ENCODE measurements at regions not wholly inside any gene's neighbourhood (a gene's known extent, or its start where the extent isn't known, plus 50 kb on each side); places are given as distances from the start of the nearest gene placed in this dataset.
A peak's percentile ranks its signal among the peaks of the same experiment; 100 is the strongest.

- DNase-seq: no peak
Measured at GRCh38 chr2:228654707-228655106, 473.2 kb upstream of the SPHKAP start.

DNA sequence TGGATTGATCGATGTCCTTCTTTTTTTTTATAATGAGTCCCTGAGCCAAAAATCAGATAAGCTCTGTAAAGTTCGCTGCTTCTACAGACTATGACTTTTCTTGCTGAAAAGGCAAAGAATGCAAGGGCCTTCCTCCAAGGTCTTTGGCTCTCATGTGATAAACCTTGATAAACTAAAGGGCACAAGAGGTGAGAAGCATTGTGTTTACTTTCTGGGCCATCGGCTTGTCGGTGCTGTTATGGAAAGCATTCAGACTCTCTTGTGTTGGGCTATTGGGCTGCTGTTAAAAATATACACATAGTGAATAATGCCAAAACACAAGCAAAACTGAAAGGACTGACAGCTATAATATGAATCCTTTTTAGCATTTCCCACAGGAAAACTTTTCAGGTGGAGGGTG lies 472.4 kb upstream of the SPHKAP start:
- no peak for DNase-seq

GRCh38 chr2:228652366-228652765 lies 470.9 kb upstream of the SPHKAP start:
- DNase-seq: peak in 1 of 3 donors; percentile 35

DNA sequence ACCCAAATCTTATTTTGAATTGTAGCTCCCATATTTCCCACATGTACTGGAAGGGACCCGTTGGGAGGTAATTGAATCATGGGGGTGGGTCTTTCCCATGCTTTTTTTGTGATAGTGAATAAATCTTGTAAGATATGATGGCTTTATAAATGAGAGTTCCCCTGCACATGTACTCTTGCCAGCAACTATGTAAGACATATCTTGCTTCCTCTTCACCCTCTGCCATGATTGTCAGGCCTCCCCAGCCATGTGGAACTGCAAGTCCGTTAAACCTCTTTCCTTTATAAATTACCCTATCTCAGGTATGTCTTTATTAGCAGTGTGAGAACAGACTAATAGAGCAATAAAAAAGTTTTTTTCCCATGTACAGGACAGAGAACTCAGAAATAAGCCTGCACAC lies 468.4 kb upstream of the SPHKAP start:
- no peak for DNase-seq

DNA sequence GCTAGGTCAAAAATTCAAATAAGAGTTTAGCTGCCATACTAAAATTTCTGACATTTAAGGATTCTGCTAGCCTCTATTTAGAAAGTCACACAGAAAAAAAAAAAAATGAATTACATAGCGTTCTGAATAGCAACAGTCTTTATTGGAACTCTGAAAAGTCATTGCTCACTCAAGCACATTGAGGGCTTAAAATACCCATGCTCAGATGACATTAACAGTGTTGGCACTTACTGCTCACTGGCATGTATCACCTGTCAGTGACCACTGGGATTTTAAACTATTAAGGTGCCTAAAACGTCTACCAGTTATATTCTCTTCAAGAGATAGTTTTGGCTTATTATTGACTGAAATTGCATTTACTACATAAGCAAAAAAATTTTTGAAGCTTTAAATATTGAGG lies 468.0 kb upstream of the SPHKAP start:
- DNase-seq: peak in 2 of 3 donors; percentile 13 to 38

DNA sequence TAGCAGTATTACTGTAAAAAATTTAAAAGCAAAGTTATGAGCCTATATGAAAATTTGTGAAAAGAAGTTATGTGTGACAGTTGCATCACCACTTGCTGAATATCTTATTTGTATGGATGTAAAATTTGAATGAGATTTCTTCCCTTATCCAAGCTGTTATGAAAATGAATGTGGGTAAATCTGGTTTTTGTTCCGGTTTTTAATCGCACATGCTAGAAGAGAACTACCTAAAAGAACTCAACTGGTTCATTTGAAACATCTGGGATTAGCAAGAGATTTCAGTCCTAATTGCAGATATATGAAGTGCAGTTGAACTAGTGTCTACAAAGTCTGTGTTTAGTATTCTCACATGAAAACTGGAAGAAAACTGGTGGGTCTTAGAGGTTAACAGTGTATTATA lies 467.1 kb upstream of the SPHKAP start:
- no peak for DNase-seq

- no peak for DNase-seq
Measured at GRCh38 chr2:228646061-228646460, 464.6 kb upstream of the SPHKAP start.

- no peak for DNase-seq
Measured at GRCh38 chr2:228644199-228644598, 462.7 kb upstream of the SPHKAP start.

DNA sequence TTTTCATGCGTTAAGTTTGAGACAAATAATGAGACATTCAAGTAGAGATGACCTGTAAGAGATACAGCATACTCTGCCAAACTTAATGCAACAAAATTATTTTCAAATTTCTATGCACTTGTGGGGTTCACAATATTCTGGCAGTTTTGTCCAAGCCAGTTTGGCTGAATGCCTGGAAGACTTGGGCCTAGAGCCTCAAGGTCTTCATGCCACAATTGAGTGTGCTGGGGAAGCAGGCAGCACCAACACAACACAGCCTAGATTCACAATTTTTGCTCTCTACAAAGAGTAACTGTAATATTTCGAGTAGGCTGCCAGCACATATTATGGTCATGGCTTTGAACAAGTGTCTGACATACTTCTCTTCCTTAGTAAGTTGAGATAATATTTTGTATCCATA lies 461.4 kb upstream of the SPHKAP start:
- no peak for DNase-seq

DNA sequence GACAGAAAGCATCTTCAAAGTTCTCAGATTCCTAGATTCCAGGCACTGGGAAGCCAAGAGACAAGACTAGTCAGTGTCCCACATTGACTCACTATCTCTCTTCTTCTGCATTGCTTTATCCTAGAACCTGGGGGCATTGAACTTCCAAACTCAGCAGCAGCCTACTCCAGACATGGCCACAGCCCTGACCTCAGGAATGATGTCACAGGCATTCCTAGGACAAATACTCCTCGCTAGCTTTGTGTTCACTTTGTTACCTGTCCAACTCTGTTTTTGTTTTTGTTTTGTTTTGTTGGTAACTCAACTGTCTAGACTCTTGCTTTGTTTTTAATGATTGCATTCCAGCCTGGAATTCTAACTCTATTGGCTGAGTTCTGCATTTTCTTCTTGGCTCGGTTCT lies 449.3 kb upstream of the SPHKAP start:
- DNase-seq: no peak

DNA sequence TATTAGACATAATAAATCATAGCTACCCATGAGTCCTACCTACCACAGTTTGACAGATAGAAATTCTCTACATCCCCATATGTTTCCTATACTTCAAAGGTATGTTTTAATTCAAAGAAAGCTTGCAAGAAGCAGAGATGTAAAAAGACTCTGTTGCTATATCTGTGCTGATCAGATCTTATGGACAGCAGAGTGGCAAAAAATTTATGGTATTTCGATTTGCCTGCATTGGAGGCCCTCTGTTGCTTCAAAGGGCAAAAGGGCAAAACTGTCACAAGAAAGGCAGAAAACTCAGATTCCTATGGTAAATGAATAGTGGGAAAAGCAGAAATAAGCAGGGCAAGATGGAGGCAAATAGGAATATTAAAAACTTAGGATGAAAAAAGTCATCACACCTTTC lies 447.8 kb upstream of the SPHKAP start:
- DNase-seq: no peak

DNA sequence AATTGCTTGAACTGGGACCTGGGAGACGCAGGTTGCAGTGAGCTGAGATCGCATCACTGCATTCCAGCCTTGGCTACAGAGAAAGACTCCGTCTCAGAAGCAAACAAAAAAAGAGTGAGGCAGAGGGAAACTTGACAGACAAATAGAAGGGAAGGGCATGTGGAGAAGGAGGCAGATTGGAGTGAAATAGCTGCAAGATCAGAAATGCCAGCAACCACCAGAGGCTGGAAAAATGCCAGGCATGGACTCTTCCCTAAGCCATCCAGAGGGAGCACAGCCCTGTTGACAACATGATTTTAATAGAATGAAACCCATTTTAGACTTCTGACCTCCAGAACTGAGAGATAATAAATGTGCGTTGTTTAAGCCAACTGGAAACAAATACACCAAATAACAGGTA lies 447.2 kb upstream of the SPHKAP start:
- no peak for DNase-seq

DNA sequence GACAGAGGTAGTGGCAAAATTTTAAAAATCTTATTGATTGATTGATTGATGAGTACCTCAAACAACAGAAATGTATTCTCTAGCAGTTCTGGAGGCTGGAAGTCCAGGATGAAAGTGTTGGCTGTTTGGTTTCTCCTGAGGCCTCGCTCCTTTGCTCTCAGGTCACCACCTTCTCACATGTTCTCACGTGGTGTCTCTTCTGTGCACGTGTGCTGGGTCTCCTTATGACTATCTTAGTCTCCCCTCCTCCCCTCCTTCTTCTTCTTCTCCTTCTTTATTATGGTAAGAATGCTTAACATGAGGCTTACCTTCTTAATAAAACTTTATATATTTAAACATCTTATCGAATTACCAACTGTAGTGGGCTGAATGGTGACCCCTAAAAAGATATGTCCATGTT lies 446.0 kb upstream of the SPHKAP start:
- no peak for DNase-seq

GRCh38 chr2:228625481-228625880 lies 444.0 kb upstream of the SPHKAP start:
- DNase-seq: no peak

- peak in 2 of 3 donors; percentile 23 to 69 for DNase-seq
Measured at GRCh38 chr2:228624733-228625132, 443.2 kb upstream of the SPHKAP start.

- DNase-seq: no peak
Measured at GRCh38 chr2:228615496-228615895, 434.0 kb upstream of the SPHKAP start.

- no peak for DNase-seq
Measured at GRCh38 chr2:228614741-228615140, 433.3 kb upstream of the SPHKAP start.

GRCh38 chr2:228613133-228613850 lies 431.8 kb upstream of the SPHKAP start:
- peak in 1 of 3 donors; percentile 79 for DNase-seq

DNA sequence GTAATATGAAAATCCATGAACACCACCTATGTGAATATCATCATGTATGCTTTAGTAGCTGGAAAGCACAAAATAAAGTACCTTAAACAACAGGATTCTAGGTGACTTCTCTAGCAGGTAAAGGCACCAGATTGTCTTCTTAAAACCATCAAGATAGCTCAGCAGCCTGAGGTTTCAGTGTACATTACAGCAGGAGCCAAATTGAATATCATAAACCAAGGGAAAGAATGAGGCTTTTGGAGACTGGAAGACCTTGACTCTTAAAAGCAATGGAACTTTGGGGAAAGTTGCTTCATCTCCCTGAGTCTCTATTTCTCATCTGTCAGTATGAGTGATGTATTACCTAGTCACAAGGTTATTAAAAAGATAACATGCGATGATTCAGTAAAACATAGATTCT lies 429.7 kb upstream of the SPHKAP start:
- DNase-seq: no peak

GRCh38 chr2:228602288-228602687 lies 420.8 kb upstream of the SPHKAP start:
- peak in 1 of 3 donors; percentile 32 for DNase-seq

DNA sequence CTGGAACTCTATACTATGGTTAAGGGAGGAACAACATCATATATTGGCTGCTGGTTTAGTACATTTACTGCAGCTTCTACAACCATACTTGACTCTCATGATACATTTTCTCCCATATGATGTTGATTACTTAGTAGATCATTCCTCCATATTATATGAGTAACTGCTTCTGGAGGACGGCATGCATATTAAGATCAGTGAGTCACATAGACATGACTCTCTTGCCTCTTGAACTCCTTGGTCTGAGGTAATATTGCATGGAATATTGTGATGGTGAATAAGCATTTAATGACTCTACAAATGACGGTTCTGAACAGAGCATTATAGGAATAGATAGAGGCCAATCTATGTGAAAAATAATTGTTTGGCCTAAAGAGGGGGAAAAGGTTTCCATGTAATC lies 418.8 kb upstream of the SPHKAP start:
- DNase-seq: peak in 1 of 3 donors; percentile 85

GRCh38 chr2:228599781-228600180 lies 418.3 kb upstream of the SPHKAP start:
- peak in 1 of 3 donors; percentile 2 for DNase-seq

- DNase-seq: no peak
Measured at GRCh38 chr2:228599297-228599696, 417.8 kb upstream of the SPHKAP start.

GRCh38 chr2:228597032-228597431 lies 415.5 kb upstream of the SPHKAP start:
- no peak for DNase-seq
